ENCODE measurements at regions not wholly inside any gene's neighbourhood (a gene's known extent, or its start where the extent isn't known, plus 50 kb on each side); places are given as distances from the start of the nearest gene placed in this dataset.

GRCh38 chr12:28946361-28946760, 202.7 kb upstream of the FAR2 start:
- no peak overlapping the region for H3K4me2 ChIP-seq (ENCODE audit: low read length)
- ChIA-PET CTCF (no interaction called here), POLR2A (ENCODE audit: unreplicated experiment) (interaction anchor here (0.7 kb wide), 1 partner anchor 92 kb away, joined by 4 read pairs; no protein-coding TSS in a partner anchor)
- no peaks in the 10 kb centered on the region for H3F3A ChIP-seq (ENCODE audit: low read length, unreplicated experiment)
- no peaks in the 10 kb centered on the region for H3K79me2 ChIP-seq (ENCODE audit: low read length)
- no peaks in the 10 kb centered on the region for H3K9me3 ChIP-seq (ENCODE audit: low read length)
- no peaks in the 10 kb centered on the region for H3K27me3 ChIP-seq (ENCODE audit: low read length)
- H3K4me1 ChIP-seq (ENCODE audit: insufficient read depth, low read length), result peaks cover 3% of the 10 kb centered on the region
- no peak overlapping the region for H3K9ac ChIP-seq (ENCODE audit: low read length)
- DNase-seq, result no peak
- intact Hi-C loops (cut with micrococcal nuclease), result no loop called here
- H3K4me3 ChIP-seq (ENCODE audit: low read length), result no peak overlapping the region
- no peaks in the 10 kb centered on the region for H4K20me1 ChIP-seq (ENCODE audit: low read length)
- TF ChIP-seq EZH2 (IDR thresholded peaks at IDR 0.05; ENCODE audit: low read length, unreplicated experiment) (no peak), EZH2phosphoT487 (IDR thresholded peaks at IDR 0.05; ENCODE audit: borderline replicate concordance, low read length) (no peak), CTCF (conservative IDR thresholded peaks at IDR 0.05; ENCODE audit: low read depth, low read length) (no peak)
- H3K36me3 ChIP-seq (ENCODE audit: low read depth, low read length), result no peaks in the 10 kb centered on the region
- ATAC-seq, result no peak
- peaks cover 4% of the 10 kb centered on the region for H3K9me2 ChIP-seq (replicated peaks; ENCODE audit: low read length)
- no peak overlapping the region for H3K27ac ChIP-seq (ENCODE audit: low read length)
- no TSS peak for BruUV-seq (replicated peaks)
- H2AFZ ChIP-seq (ENCODE audit: low read length), result no peak overlapping the region

- Histone ChIP-seq H3K9me2 (replicated peaks; ENCODE audit: low read length) (peaks cover 4% of the 10 kb centered on the region), H3K36me3 (ENCODE audit: low read depth, low read length) (no peaks in the 10 kb centered on the region), H3K9me3 (ENCODE audit: low read length) (no peaks in the 10 kb centered on the region), H2AFZ (ENCODE audit: low read length) (no peak overlapping the region), H3K27me3 (ENCODE audit: low read length) (no peaks in the 10 kb centered on the region), H3K27ac (ENCODE audit: low read length) (no peak overlapping the region), H3K4me1 (ENCODE audit: insufficient read depth, low read length) (no peaks in the 10 kb centered on the region), H4K20me1 (ENCODE audit: low read length) (no peaks in the 10 kb centered on the region), H3K4me3 (ENCODE audit: low read length) (no peak overlapping the region), H3F3A (ENCODE audit: low read length, unreplicated experiment) (no peaks in the 10 kb centered on the region), H3K9ac (ENCODE audit: low read length) (no peak overlapping the region), H3K4me2 (ENCODE audit: low read length) (no peak overlapping the region), H3K79me2 (ENCODE audit: low read length) (no peaks in the 10 kb centered on the region)
- ATAC-seq, result no peak; the same call in 1 of the 2 replicates
- ChIA-PET CTCF (no interaction called here), POLR2A (ENCODE audit: unreplicated experiment) (no interaction called here)
- DNase-seq, result no peak
- TF ChIP-seq EZH2phosphoT487 (IDR thresholded peaks at IDR 0.05; ENCODE audit: borderline replicate concordance, low read length), result no peak
- TF ChIP-seq CTCF (conservative IDR thresholded peaks at IDR 0.05; ENCODE audit: low read depth, low read length), result no peak
- no peak for TF ChIP-seq EZH2 (IDR thresholded peaks at IDR 0.05; ENCODE audit: low read length, unreplicated experiment)
- intact Hi-C loops (cut with micrococcal nuclease), result no loop called here
- BruUV-seq (replicated peaks), result no TSS peak
Measured at GRCh38 chr12:28948685-28949084, 200.4 kb upstream of the FAR2 start.

GRCh38 chr12:28949184-28949583, 199.9 kb upstream of the FAR2 start:
- Histone ChIP-seq H4K20me1 (ENCODE audit: low read length) (no peaks in the 10 kb centered on the region), H3K27ac (ENCODE audit: low read length) (no peak overlapping the region), H2AFZ (ENCODE audit: low read length) (no peak overlapping the region), H3K9me2 (replicated peaks; ENCODE audit: low read length) (peaks cover 4% of the 10 kb centered on the region), H3K4me2 (ENCODE audit: low read length) (no peak overlapping the region), H3F3A (ENCODE audit: low read length, unreplicated experiment) (no peaks in the 10 kb centered on the region), H3K4me1 (ENCODE audit: insufficient read depth, low read length) (no peaks in the 10 kb centered on the region), H3K79me2 (ENCODE audit: low read length) (no peaks in the 10 kb centered on the region), H3K9me3 (ENCODE audit: low read length) (no peaks in the 10 kb centered on the region), H3K36me3 (ENCODE audit: low read depth, low read length) (no peaks in the 10 kb centered on the region), H3K4me3 (ENCODE audit: low read length) (no peak overlapping the region), H3K27me3 (ENCODE audit: low read length) (no peaks in the 10 kb centered on the region), H3K9ac (ENCODE audit: low read length) (no peak overlapping the region)
- ChIA-PET POLR2A (ENCODE audit: unreplicated experiment) (no interaction called here), CTCF (no interaction called here)
- ATAC-seq (no peak), DNase-seq (no peak)
- intact Hi-C loops (cut with micrococcal nuclease), result no loop called here
- TF ChIP-seq EZH2 (IDR thresholded peaks at IDR 0.05; ENCODE audit: low read length, unreplicated experiment), result no peak
- TF ChIP-seq EZH2phosphoT487 (IDR thresholded peaks at IDR 0.05; ENCODE audit: borderline replicate concordance, low read length), result no peak
- no peak for TF ChIP-seq CTCF (conservative IDR thresholded peaks at IDR 0.05; ENCODE audit: low read depth, low read length)
- BruUV-seq (replicated peaks), result no TSS peak

All from PC-3 (cell line).